ENCODE measurements at regions not wholly inside any gene's neighbourhood (a gene's known extent, or its start where the extent isn't known, plus 50 kb on each side); places are given as distances from the start of the nearest gene placed in this dataset.

DNA sequence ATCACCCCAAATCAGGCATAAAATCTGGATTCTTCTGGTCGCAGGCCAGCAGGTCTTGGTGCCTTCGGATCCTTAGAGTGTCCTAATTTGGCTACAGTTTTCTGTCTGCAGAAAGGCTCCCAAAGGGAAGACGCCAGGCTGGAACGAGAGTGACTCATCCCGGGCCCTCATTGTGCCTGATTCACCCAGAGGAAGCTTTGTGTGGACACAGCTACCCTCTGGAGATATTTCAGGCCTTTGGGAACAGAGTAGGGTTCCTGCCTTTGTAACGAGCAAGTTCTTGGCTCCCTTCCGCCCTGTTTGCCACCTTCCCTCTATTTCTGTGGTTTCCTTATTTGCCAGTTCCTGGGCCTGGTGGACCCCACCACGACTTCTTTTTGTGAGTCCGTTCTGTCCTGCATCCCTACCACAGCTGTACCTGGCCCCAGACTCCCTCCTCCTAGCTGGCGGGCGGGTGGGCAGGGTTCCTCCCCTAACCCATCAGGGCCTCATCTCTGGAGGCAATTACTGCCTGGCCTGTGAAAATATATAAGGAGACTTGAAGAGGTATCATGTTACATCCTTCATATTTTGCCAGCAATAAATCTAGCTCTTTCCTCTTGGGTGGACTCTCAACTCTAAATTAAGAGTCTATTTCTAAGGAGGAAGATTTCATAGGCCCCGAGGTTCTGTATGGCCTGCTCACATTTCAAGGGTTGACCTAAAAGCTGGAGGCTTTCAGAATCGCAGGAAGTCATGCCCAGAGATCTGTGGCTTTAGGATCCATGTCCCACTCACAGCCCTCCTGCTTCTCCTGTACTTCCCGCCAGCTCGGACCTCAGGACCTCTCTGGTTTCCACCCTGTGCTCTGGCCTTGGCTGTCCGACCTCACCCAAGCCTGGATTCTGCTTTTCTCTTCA lies 219.2 kb upstream of the ZNF32 start:
- H3K27me3 ChIP-seq: no peaks in the 10 kb centered on the region
- 90 to 91% methylated on average over 16 of the region's 16 CpGs for WGBS, 2 donors
- no peak overlapping the region for H3K27ac ChIP-seq
- TF ChIP-seq POLR2AphosphoS5 (IDR thresholded peaks at IDR 0.05) (no peak), EP300 (IDR thresholded peaks at IDR 0.05) (no peak), POLR2A (IDR thresholded peaks at IDR 0.05) (no peak)
- TF ChIP-seq, protein P1, sequence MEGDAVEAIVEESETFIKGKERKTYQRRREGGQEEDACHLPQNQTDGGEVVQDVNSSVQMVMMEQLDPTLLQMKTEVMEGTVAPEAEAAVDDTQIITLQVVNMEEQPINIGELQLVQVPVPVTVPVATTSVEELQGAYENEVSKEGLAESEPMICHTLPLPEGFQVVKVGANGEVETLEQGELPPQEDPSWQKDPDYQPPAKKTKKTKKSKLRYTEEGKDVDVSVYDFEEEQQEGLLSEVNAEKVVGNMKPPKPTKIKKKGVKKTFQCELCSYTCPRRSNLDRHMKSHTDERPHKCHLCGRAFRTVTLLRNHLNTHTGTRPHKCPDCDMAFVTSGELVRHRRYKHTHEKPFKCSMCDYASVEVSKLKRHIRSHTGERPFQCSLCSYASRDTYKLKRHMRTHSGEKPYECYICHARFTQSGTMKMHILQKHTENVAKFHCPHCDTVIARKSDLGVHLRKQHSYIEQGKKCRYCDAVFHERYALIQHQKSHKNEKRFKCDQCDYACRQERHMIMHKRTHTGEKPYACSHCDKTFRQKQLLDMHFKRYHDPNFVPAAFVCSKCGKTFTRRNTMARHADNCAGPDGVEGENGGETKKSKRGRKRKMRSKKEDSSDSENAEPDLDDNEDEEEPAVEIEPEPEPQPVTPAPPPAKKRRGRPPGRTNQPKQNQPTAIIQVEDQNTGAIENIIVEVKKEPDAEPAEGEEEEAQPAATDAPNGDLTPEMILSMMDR (IDR thresholded peaks at IDR 0.05): no peak
- H3K36me3 ChIP-seq: no peaks in the 10 kb centered on the region
- DNase-seq: no peak
- ATAC-seq (ENCODE audit: low FRiP score in 2 of 2): no peak
- H3K4me3 ChIP-seq: no peak overlapping the region
- peaks cover 7 to 19% (median 16%) of the 10 kb centered on the region in 4 donors for H3K4me1 ChIP-seq
- H3K9me3 ChIP-seq: no peaks in the 10 kb centered on the region

DNA sequence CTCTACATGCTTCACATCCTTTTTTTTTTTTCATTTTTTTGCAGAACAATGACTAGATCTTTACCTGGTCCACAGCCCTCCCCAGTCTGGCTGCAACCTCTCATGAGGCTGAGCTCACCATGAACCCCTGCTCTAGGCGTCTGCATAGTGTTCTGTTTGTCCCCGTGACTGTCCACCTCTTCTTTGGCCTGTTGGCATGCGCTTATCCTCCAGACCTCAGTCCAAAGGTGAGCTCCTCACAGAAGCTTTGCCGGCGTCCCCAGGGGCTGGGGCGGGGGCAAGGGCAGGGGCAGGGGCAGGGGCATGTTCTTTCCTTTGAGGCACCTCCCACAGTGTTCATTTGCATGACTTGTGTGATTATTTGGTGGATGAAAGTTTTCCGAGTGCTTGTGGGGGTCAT lies 218.4 kb upstream of the ZNF32 start:
- WGBS, 2 donors: 90 to 96% methylated on average over 6 to 7 of the region's 7 CpGs
- TF ChIP-seq POLR2A (IDR thresholded peaks at IDR 0.05): no peak
- TF ChIP-seq, protein P1 (IDR thresholded peaks at IDR 0.05): no peak
- no peak for TF ChIP-seq POLR2AphosphoS5 (IDR thresholded peaks at IDR 0.05)
- TF ChIP-seq EP300 (IDR thresholded peaks at IDR 0.05): no peak
- Histone ChIP-seq H3K9me3 (no peaks in the 10 kb centered on the region), H3K27ac (no peak overlapping the region), H3K27me3 (no peaks in the 10 kb centered on the region), H3K4me3 (no peak overlapping the region), H3K4me1 (peaks cover 7 to 20% (median 17%) of the 10 kb centered on the region in 4 donors), H3K36me3 (no peaks in the 10 kb centered on the region)
- DNase-seq (peak in 1 of 2 donors; percentile 72), ATAC-seq (ENCODE audit: low FRiP score in 2 of 2) (no peak)

DNA sequence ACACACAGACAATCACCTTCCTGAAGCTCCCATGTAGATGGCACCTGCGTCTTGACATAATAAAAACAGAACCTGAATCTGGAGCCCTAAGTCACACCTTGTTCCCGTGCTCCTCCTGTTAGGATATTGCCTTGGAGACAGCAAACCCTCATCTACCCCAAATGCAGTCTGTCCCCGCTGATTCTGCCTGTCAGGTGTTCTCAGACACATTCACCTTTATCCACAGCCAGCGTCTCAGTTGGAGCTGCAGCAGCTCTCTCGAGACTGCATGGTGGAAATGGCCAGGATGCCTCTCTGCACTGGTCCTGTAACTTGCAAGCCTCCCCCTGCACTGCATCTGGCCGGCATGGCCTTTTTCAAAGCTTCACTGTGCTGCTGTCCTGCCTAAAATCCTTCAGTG lies 218.0 kb upstream of the ZNF32 start:
- Histone ChIP-seq H3K27me3 (no peaks in the 10 kb centered on the region), H3K27ac (no peak overlapping the region), H3K4me1 (peaks cover 7 to 20% (median 17%) of the 10 kb centered on the region in 4 donors), H3K4me3 (no peak overlapping the region), H3K36me3 (no peaks in the 10 kb centered on the region), H3K9me3 (no peaks in the 10 kb centered on the region)
- WGBS, 2 donors: 91 to 98% methylated on average over 6 of the region's 6 CpGs
- ATAC-seq (ENCODE audit: low FRiP score in 2 of 2) (no peak), DNase-seq (no peak)
- no peak for TF ChIP-seq POLR2A (IDR thresholded peaks at IDR 0.05)
- no peak for TF ChIP-seq POLR2AphosphoS5 (IDR thresholded peaks at IDR 0.05)
- TF ChIP-seq, protein P1 (IDR thresholded peaks at IDR 0.05): no peak
- TF ChIP-seq EP300 (IDR thresholded peaks at IDR 0.05): no peak

DNA sequence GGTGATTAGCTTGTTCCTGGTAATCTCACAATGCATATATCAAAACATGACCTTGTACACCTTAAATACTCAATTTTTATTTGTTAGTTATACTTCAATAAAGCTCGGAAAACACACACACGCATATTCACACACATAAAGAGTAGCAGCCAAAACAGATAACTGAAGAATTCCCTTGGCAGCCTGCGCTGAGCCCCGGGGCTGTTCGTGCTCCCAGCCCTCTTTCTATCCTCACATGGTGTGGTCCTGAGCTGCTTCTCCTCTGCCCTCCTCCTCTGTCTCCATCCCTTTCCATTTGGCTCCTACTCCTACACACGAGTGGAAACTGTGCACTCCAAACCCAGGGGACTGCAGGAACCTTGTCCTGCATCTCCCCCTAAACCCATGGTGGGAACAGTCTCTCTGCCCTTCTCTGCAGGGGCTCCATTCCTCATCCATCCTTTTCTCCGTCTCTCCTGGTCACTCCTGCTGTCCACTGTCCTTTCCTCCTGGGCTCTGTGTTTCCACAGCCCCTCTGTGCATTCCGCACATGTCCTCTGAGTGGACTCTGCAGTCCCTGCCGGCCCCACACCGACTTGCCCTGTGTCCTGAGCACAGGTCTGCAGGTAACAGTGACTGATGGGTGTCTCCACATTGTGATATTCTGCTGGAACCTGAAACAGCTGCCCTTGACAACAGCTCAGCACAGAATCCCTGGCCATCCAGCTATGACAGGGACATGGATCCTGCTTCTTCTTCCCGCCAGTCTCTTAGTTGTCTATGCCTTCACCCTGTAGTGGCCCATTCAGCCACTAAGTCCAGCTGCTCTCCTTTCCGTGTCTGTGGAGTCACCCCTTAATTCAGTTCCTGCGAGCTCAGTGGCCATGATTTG lies 216.8 kb upstream of the ZNF32 start:
- Histone ChIP-seq H3K27ac (no peak overlapping the region), H3K9me3 (no peaks in the 10 kb centered on the region), H3K27me3 (no peaks in the 10 kb centered on the region), H3K36me3 (no peaks in the 10 kb centered on the region), H3K4me1 (peaks cover 7 to 14% (median 12%) of the 10 kb centered on the region in 4 donors), H3K4me3 (no peak overlapping the region)
- DNase-seq (no peak), ATAC-seq (ENCODE audit: low FRiP score in 2 of 2) (no peak)
- TF ChIP-seq, protein P1 (IDR thresholded peaks at IDR 0.05): no peak
- TF ChIP-seq EP300 (IDR thresholded peaks at IDR 0.05) (no peak), POLR2A (IDR thresholded peaks at IDR 0.05) (no peak), POLR2AphosphoS5 (IDR thresholded peaks at IDR 0.05) (no peak)
- 78 to 83% methylated on average over 13 of the region's 13 CpGs for WGBS, 2 donors
